HG03439 (cell line): ENCODE measurements at regions not wholly inside any gene's neighbourhood (a gene's known extent, or its start where the extent isn't known, plus 50 kb on each side); places are given as distances from the start of the nearest gene placed in this dataset.
"Not testable (repeated sequence)": the region's sequence is repeated elsewhere in the genome, so short reads cannot be mapped to it uniquely, and the experiment has no call there.

Source experiments
- ATAC-seq: cut with Tn5 transposase; IDR thresholded peaks from one replicate; pipeline ENCODE4 v1.9.1; 2021; ENCODE audit warnings: mild to moderate bottlenecking, moderate library complexity; ENCODE audit not compliant: unreplicated experiment

GRCh38 chr1:182169203-182169602 is 107.7 kb upstream of the ZNF648 start:
- no peak for ATAC-seq

GRCh38 chr1:182166750-182167149 is 105.2 kb upstream of the ZNF648 start:
- no peak for ATAC-seq

- no peak for ATAC-seq
These were observed 104.8 kb upstream of the ZNF648 start for GRCh38 chr1:182166321-182166720.

- ATAC-seq: no peak
These were observed 102.8 kb upstream of the ZNF648 start for GRCh38 chr1:182164273-182164672.

- no peak for ATAC-seq
These were observed 102.3 kb upstream of the ZNF648 start for GRCh38 chr1:182163821-182164223.

GRCh38 chr1:182159443-182159842 is 97.9 kb upstream of the ZNF648 start:
- ATAC-seq: no peak

GRCh38 chr1:182157187-182157586 is 95.7 kb upstream of the ZNF648 start:
- no peak for ATAC-seq

- not testable (repeated sequence) for ATAC-seq
These were observed 92.9 kb upstream of the ZNF648 start for GRCh38 chr1:182154425-182154824.

GRCh38 chr1:182149411-182149965 is 88.0 kb upstream of the ZNF648 start:
- ATAC-seq: no peak

GRCh38 chr1:182147951-182148350 is 86.4 kb upstream of the ZNF648 start:
- ATAC-seq: no peak

GRCh38 chr1:182147136-182147820 is 85.8 kb upstream of the ZNF648 start:
- peak; percentile 86 for ATAC-seq

- ATAC-seq: no peak
These were observed 84.8 kb upstream of the ZNF648 start for GRCh38 chr1:182146286-182146685.

GRCh38 chr1:182145441-182145840 is 83.9 kb upstream of the ZNF648 start:
- ATAC-seq: no peak

GRCh38 chr1:182144646-182145030 is 83.1 kb upstream of the ZNF648 start:
- no peak for ATAC-seq

GRCh38 chr1:182143825-182144645 is 82.5 kb upstream of the ZNF648 start:
- no peak for ATAC-seq

- ATAC-seq: peak; percentile 44
These were observed 81.7 kb upstream of the ZNF648 start for GRCh38 chr1:182143154-182143657.

- ATAC-seq: no peak
These were observed 81.1 kb upstream of the ZNF648 start for GRCh38 chr1:182142621-182143020.

- no peak for ATAC-seq
These were observed 79.5 kb upstream of the ZNF648 start for GRCh38 chr1:182141040-182141439.

GRCh38 chr1:182139496-182139895 is 78.0 kb upstream of the ZNF648 start:
- no peak for ATAC-seq

GRCh38 chr1:182137546-182137945 is 76.0 kb upstream of the ZNF648 start:
- no peak for ATAC-seq

- no peak for ATAC-seq
These were observed 74.4 kb upstream of the ZNF648 start for GRCh38 chr1:182135946-182136345.

- no peak for ATAC-seq
These were observed 72.7 kb upstream of the ZNF648 start for GRCh38 chr1:182134257-182134656.
